CD14-positive monocyte (primary cell): ENCODE measurements at regions not wholly inside any gene's neighbourhood (a gene's known extent, or its start where the extent isn't known, plus 50 kb on each side); places are given as distances from the start of the nearest gene placed in this dataset.

ENCODE experiments used
- DNase-seq, 3 donors: peaks; one replicate each; pipeline ENCODE4 v3.0.0-alpha.2; 2011 to 2022
- H2AFZ ChIP-seq: 2 replicates; pipeline ENCODE4 v1.6.0; 2012; ENCODE audit warnings: mild to moderate bottlenecking, low read depth, low read length, inconsistent platforms; ENCODE audit not compliant: insufficient read depth, poor library complexity, severe bottlenecking
- H3K27ac ChIP-seq, 2 donors: 1 replicate in 1 of 2; 2 replicates in 1 of 2; pipeline ENCODE4 v1.5.1; 2012 to 2013; ENCODE audit warnings: low read length in 2 of 2, control low read depth in 1 of 2, inconsistent platforms in 1 of 2, low read depth in 1 of 2, mild to moderate bottlenecking in 1 of 2
- H3K27me3 ChIP-seq, 2 donors: one replicate each; pipeline versions ENCODE4 v1.6.0 to v1.6.1; 2011 to 2013; ENCODE audit warnings: low read length in 2 of 2; ENCODE audit not compliant: control insufficient read depth in 2 of 2, insufficient read depth in 2 of 2
- H3K36me3 ChIP-seq, 2 donors: replicated peaks in 1 of 2; 1 replicate in 1 of 2; 2 replicates in 1 of 2; pipeline versions ENCODE4 v1.5.1 to v1.6.1; 2012 to 2013; ENCODE audit warnings: low read length in 2 of 2, control low read depth in 1 of 2, inconsistent platforms in 1 of 2, mild to moderate bottlenecking in 1 of 2; ENCODE audit not compliant: insufficient read depth in 2 of 2, control insufficient read depth in 1 of 2
- H3K4me1 ChIP-seq, 2 donors: 1 replicate in 1 of 2; 2 replicates in 1 of 2; pipeline versions ENCODE4 v1.5.1 to v1.6.1; 2012 to 2013; ENCODE audit warnings: low read length in 2 of 2, control low read depth in 1 of 2, inconsistent platforms in 1 of 2, mild to moderate bottlenecking in 1 of 2, moderate library complexity in 1 of 2; ENCODE audit not compliant: insufficient read depth in 2 of 2, control insufficient read depth in 1 of 2
- H3K4me2 ChIP-seq: replicated peaks from 2 replicates; pipeline ENCODE3; 2012; ENCODE audit warnings: low read length, moderate library complexity, mild to moderate bottlenecking; ENCODE audit not compliant: poor library complexity, severe bottlenecking; ENCODE audit errors: extremely low read depth
- H3K4me3 ChIP-seq, 3 experiments: fragments of 200-600 bp in 1 of 3; sonication (generic) in 1 of 3; replicated peaks in 1 of 3; 1 replicate in 2 of 3; 2 replicates in 1 of 3; pipeline ENCODE4 v1.5.1; 2011 to 2013; ENCODE audit warnings: low read length in 3 of 3, mild to moderate bottlenecking in 3 of 3, control low read depth in 2 of 3, low read depth in 2 of 3, inconsistent platforms in 1 of 3, moderate library complexity in 1 of 3
- H3K79me2 ChIP-seq: 2 replicates; pipeline ENCODE4 v1.6.0; 2012; ENCODE audit warnings: mild to moderate bottlenecking, control low read depth, inconsistent platforms, low read length, moderate library complexity; ENCODE audit not compliant: insufficient read depth
- H3K9ac ChIP-seq: 2 replicates; pipeline ENCODE4 v1.6.0; 2017; ENCODE audit warnings: low read length, mild to moderate bottlenecking; ENCODE audit not compliant: insufficient read depth, poor library complexity, severe bottlenecking
- H3K9me3 ChIP-seq, 2 donors: replicated peaks in 1 of 2; 1 replicate in 1 of 2; 2 replicates in 1 of 2; pipeline versions ENCODE4 v1.5.1 to v1.6.1; 2012 to 2013; ENCODE audit warnings: low read length in 2 of 2, control low read depth in 1 of 2; ENCODE audit not compliant: control insufficient read depth in 1 of 2, insufficient read depth in 1 of 2
- H4K20me1 ChIP-seq: 2 replicates; pipeline ENCODE4 v1.6.0; 2012; ENCODE audit warnings: mild to moderate bottlenecking, low read length, control low read depth, moderate library complexity; ENCODE audit not compliant: insufficient read depth
- H3K27ac Mint-ChIP-seq, 7 donors: one replicate each; pipeline ENCODE4 v1.8.0; 2020; ENCODE audit warnings: mild to moderate bottlenecking in 7 of 7, mixed read lengths in 7 of 7, moderate library complexity in 6 of 7, inconsistent platforms in 2 of 7
- H3K27me3 Mint-ChIP-seq, 3 donors: one replicate each; pipeline ENCODE4 v1.8.0; 2021 to 2022; ENCODE audit warnings: low read depth in 3 of 3, mild to moderate bottlenecking in 3 of 3, mixed read lengths in 3 of 3, moderate library complexity in 3 of 3, inconsistent platforms in 1 of 3
- H3K36me3 Mint-ChIP-seq, 2 donors: one replicate each; pipeline ENCODE4 v1.8.0; 2020; ENCODE audit warnings: mixed read lengths in 2 of 2, inconsistent platforms in 1 of 2, mild to moderate bottlenecking in 1 of 2
- H3K4me1 Mint-ChIP-seq: one replicate; pipeline ENCODE4 v1.8.0; 2020; ENCODE audit warnings: mild to moderate bottlenecking, mixed read lengths
- H3K4me3 Mint-ChIP-seq, 2 donors: one replicate each; pipeline ENCODE4 v1.8.0; 2020; ENCODE audit warnings: mild to moderate bottlenecking in 2 of 2, mixed read lengths in 2 of 2, moderate library complexity in 1 of 2
- H3K9me3 Mint-ChIP-seq, 7 donors: one replicate each; pipeline ENCODE4 v1.8.0; 2020 to 2022; ENCODE audit warnings: mixed read lengths in 7 of 7, mild to moderate bottlenecking in 6 of 7, moderate library complexity in 6 of 7, inconsistent platforms in 2 of 7
- WGBS: methylation state at CpG from one replicate; pipeline ENCODE4 v1.1.5; 2013; ENCODE audit warnings: missing lambda C conversion rate; ENCODE audit not compliant: insufficient coverage; 5-methylcytosine and 5-hydroxymethylcytosine counted together
- intact Hi-C, 2 donors: fragments of 100-400 bp; cut with micrococcal nuclease; formaldehyde crosslinking; loops; one replicate each; pipeline versions ENCODE4 v1.15.0 to v1.15.1; 2023
- TF ChIP-seq, protein P1 (sequence below): fragments of 200-600 bp; IDR thresholded peaks from one replicate; pipeline ENCODE4 v1.8.0; 2022; ENCODE audit warnings: antibody characterized with exemption, mild to moderate bottlenecking

DNA sequence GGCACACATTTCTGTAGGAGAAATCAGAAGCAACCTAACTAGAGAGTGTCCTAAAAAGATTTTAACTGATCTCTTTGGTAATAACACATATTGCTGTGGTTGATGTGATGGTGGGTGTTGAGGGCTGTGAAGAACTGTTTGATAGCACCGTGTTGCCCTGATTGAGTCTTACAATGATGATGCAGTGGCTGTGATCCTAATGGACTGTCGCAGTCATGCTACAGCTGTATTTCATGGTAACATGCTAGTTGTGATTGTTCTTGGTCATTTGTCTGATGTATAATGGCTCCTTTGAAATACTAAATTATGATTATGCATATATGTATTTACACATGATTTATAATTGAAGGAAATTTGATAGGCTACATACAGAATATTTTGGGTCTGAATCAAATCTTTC, 82.5 kb upstream of the MMADHC start:
- TF ChIP-seq, protein P1, sequence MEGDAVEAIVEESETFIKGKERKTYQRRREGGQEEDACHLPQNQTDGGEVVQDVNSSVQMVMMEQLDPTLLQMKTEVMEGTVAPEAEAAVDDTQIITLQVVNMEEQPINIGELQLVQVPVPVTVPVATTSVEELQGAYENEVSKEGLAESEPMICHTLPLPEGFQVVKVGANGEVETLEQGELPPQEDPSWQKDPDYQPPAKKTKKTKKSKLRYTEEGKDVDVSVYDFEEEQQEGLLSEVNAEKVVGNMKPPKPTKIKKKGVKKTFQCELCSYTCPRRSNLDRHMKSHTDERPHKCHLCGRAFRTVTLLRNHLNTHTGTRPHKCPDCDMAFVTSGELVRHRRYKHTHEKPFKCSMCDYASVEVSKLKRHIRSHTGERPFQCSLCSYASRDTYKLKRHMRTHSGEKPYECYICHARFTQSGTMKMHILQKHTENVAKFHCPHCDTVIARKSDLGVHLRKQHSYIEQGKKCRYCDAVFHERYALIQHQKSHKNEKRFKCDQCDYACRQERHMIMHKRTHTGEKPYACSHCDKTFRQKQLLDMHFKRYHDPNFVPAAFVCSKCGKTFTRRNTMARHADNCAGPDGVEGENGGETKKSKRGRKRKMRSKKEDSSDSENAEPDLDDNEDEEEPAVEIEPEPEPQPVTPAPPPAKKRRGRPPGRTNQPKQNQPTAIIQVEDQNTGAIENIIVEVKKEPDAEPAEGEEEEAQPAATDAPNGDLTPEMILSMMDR: no peak

DNA sequence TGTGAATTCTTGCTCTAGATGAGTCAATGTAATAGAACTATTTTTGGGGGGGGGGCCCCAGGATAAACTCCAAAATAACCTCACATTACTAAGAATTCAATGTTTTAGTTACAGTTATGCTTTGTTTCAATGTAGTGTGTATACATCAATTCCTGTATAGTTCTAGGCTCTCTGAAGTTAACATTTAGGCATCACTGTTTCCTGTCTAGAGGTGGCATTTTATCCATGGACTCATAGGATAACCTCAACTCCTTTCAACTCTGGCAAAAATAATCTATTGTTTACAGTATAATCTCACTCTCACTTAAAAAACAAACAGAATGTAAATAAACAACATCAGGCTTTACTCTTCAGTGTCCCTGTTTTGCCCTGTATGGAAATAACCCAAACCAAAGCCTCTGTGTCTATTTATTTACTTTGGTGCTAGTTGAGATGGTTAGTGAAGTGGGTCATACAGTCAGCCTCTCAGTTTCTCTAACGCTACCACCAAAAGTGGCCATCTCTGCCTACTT, 79.3 kb upstream of the MMADHC start:
- no peak overlapping the region for H2AFZ ChIP-seq
- H4K20me1 ChIP-seq: no peaks in the 10 kb centered on the region
- H3K79me2 ChIP-seq: no peaks in the 10 kb centered on the region
- no peaks in the 10 kb centered on the region for H3K9me3 ChIP-seq
- DNase-seq: no peak
- H3K4me3 Mint-ChIP-seq: no peak overlapping the region
- no peaks in the 10 kb centered on the region for H3K27me3 Mint-ChIP-seq
- no peak overlapping the region for H3K4me2 ChIP-seq
- no peaks in the 10 kb centered on the region for H3K4me1 Mint-ChIP-seq
- no CpG with 5 or more reads among the region's 1 CpG for WGBS
- no peak overlapping the region for H3K27ac ChIP-seq
- H3K27me3 ChIP-seq: no peaks in the 10 kb centered on the region
- TF ChIP-seq, protein P1: no peak
- no peaks in the 10 kb centered on the region for H3K4me1 ChIP-seq
- H3K9ac ChIP-seq: no peak overlapping the region
- H3K9me3 Mint-ChIP-seq: peaks cover 0 to 4% (median 1%) of the 10 kb centered on the region in 7 donors
- no peak overlapping the region for H3K27ac Mint-ChIP-seq
- no peaks in the 10 kb centered on the region for H3K36me3 ChIP-seq
- no peak overlapping the region for H3K4me3 ChIP-seq
- intact Hi-C loops: no loop called here
- no peaks in the 10 kb centered on the region for H3K36me3 Mint-ChIP-seq

More for the DNA sequence above, 82.5 kb upstream of the MMADHC start:
- Histone ChIP-seq H3K9me3 (no peaks in the 10 kb centered on the region), H3K4me2 (no peak overlapping the region), H3K27me3 (no peaks in the 10 kb centered on the region), H3K4me1 (no peaks in the 10 kb centered on the region), H4K20me1 (no peaks in the 10 kb centered on the region), H3K9ac (no peak overlapping the region), H3K79me2 (no peaks in the 10 kb centered on the region), H3K4me3 (no peak overlapping the region), H3K27ac (no peak overlapping the region), H3K36me3 (no peaks in the 10 kb centered on the region), H2AFZ (no peak overlapping the region)
- 100% methylated on average over 1 of the region's 2 CpGs for WGBS
- Mint-ChIP-seq H3K27ac (no peak overlapping the region), H3K36me3 (no peaks in the 10 kb centered on the region), H3K4me3 (no peak overlapping the region), H3K27me3 (peaks cover 0 to 3% (median 0%) of the 10 kb centered on the region in 3 donors), H3K4me1 (no peaks in the 10 kb centered on the region), H3K9me3 (peaks cover 0 to 9% (median 4%) of the 10 kb centered on the region in 7 donors)
- intact Hi-C loops: no loop called here
- DNase-seq: no peak
